HG03469 (cell line): ENCODE measurements at regions not wholly inside any gene's neighbourhood (a gene's known extent, or its start where the extent isn't known, plus 50 kb on each side); places are given as distances from the start of the nearest gene placed in this dataset.
"Not testable (repeated sequence)": the region's sequence is repeated elsewhere in the genome, so short reads cannot be mapped to it uniquely, and the experiment has no call there.

Experiments
- ATAC-seq: cut with Tn5 transposase; IDR thresholded peaks from one replicate; pipeline ENCODE4 v1.9.1; 2021; ENCODE audit warnings: mild to moderate bottlenecking, moderate library complexity, moderate number of reproducible peaks; ENCODE audit not compliant: unreplicated experiment

DNA sequence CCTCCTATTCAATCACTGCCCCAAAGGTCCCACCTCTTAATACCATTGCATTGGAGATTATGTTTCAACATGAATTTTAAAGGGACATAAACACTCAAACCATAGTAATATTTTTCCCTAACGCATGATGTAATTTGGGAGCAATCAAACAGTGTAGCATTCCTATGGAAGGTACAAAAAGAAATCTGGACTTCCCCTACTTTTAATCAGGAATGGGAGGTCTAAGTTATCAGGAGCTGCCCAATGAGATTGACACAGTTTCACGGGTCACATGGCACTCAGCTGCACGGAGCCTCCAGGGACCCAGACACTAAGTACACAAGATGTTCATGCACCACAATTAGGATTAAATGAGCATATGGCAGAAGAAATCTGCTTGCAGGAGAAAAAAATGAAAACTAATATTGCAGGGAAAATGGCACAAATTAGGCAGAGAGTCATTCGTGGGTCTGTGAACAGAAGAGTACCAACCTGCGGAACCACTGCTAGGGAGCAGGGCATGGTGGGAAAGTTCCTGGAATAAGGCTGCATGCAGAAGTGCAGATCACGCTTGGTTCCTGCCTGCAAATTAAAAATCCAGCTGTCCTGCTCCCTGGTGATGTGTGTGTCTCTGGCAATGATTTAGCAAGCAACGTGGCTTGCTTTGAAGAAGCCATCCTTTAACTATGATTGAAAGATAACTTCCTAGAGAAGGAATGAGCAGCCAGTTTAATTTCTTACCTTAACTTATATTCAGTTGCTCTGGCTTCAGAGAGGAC, 326.6 kb upstream of the ID2 start:
- ATAC-seq = no peak

DNA sequence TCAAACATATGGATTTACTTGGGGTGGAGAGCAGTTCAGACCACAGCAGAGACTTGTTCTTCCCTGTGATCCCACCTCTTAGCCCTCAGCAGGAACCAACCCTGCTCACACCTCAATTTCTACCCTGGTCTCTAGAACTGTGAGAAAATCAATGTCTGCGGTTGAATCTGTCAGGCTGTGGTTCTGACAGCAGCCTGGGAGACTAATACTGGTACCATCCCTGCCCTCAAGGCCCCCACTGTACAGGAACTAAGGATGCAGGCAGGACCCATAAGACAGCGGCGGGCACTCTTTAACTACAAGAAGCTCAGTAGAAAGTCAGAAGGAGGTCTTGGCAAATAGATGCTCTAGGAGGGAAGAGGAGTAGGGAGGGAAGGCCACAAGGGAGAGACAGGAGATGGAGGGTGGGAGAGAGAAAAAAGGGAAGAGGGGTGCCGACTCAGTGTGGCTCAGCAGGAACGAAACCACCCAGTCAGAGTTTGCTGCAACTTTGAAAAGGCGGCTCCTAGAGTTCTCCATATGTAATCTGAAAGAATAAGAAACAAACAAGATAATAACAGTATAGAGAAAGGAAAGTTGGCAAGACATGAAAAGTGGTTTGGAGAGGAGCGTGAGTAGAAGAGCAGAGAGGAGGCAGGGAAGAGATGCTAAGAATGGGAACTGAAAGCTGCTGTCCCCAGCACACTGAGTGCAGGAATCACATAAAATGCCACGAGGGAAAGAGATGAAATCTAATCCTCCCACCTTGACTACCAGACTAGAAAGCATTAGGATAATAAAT, 323.9 kb upstream of the ID2 start:
- no peak for ATAC-seq

DNA sequence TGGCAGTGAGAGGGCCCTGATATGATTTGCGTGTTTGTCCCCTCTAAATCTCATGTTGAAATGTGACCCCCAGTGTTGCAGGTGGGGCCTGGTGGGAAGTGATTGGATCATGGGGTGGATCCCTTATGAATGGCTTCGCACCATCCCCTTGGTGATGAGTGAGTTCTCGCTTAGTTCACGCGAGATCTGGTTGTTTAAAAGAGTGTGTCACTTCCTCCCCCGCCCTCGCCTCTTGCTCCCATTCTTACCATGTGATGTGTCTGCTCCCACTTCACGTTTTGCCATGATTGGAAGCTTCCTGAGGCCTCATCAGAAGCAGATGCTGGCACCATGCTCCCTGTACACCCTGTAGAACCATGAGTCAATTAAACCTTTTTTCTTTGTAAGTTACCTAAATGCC, 319.9 kb upstream of the ID2 start:
- ATAC-seq = no peak

DNA sequence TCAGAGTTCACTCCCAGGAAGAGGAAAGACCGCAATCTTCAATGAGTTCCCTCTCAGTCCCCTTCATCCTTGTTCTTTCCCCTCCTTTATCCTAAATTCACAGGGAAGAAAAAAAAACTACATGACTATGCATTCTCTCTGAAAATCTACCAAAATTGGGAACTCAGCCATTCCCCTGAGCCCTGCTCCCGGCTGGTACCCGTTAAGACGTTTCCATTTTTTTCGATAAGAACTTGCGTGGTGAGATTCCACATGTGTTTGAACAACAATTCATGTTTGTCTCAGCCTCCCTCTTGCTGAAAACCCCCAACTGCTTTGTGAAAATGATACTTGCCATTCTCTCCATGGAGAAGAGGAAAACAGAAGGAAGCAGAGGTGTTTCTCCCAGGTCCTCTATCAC, 318.7 kb upstream of the ID2 start:
- no peak for ATAC-seq

DNA sequence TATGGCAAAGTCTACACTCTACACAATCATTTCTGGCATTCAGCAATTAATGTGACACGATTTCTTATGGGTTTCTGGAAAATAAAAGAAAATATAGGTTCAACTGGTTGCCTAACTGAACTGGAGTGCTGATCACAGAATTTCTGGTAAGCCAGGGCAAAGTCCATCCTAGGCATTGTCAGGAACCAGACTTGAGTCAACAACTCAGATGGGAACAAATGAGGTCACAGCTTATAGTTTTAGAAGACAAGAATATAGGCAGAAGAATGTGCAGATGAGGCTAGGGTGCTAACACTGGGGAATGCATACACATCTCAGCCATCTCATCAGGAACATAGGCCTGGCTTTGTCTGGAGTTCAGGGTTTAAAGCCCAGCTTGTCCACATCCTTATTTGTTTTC, 317.2 kb upstream of the ID2 start:
- ATAC-seq = no peak

DNA sequence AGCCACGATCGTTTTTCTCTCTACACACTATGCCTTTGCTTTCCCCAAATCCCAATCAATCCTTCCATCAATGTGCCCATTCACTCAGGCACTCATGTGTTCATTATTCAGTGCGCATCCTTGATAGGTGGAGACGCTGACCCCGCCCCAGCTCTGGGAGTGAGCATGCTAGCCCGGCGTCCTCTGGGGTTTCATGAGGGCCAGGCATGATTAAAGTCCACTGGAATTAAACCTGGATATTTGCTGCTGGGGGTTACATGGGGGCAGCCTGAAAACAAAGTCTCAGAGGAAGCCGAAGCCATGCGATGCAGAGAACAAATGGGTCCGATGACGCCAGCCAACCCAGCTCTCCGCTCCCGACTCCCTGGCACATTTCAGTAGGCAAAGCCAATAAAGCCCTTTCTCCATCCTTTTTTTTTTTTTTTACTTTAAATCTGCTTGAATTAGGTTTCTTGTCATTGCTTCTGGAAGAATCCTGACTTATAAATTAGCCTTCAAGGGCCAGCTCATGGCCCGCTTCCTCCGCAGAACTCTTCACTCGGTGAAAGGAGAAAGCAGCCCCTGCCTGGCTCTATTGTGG, 316.4 kb upstream of the ID2 start:
- ATAC-seq = no peak

DNA sequence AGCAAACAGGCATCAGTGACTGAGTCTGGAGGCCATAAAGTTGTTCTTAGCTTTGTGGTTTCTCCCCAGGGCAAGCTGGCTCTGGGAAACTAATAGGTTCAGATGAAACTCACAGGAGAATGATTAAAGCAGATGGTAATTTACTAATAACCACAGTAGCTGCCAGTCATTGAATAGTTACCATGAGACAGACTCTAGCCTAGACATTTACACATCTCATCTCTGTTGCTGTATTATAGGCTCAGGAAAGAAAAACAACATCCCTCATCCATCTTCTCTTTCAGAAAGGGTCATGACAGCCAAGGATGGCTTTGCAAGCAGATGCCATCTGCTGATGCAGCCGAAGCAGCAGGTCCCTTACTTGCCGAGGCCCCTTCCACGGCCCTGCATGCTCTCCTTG, 314.0 kb upstream of the ID2 start:
- ATAC-seq = no peak

DNA sequence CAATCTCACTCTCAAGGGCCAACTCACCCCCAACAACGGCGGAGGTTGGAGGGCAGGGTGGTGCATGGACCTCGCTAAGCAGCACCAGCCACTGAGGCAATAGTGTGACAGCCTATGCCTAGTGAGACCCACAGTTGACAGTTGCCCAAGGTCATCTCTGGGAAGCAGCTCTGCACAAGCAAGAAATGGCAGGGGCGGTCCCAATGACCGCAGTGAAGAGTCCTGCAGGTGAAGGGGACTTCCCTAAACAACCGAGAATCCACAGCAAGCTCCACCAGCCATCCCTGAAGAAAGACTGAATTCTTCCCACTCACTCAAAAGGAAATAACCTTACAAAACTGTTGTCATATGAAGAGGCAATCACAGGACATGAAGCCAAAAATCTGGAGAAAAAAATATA, 313.4 kb upstream of the ID2 start:
- no peak for ATAC-seq

DNA sequence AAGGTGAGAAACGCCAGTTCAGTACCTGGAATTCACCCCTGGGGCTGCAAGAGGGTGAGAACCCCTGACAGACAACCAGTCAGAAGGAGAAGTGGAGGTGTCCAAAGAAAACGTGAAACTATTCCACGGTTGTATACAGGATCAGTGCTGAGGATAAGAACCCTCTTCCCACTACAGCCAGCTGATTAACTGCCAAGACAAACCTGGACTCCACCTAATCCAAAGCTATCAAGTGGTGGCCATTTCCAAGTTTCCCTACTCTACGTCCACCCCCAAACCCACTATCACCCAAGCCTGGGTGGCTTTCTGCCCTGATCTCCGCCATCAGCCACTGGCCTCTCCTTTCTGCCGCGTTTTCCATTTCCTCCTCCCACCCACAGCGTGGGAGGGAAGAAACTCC, 312.3 kb upstream of the ID2 start:
- ATAC-seq = no peak

DNA sequence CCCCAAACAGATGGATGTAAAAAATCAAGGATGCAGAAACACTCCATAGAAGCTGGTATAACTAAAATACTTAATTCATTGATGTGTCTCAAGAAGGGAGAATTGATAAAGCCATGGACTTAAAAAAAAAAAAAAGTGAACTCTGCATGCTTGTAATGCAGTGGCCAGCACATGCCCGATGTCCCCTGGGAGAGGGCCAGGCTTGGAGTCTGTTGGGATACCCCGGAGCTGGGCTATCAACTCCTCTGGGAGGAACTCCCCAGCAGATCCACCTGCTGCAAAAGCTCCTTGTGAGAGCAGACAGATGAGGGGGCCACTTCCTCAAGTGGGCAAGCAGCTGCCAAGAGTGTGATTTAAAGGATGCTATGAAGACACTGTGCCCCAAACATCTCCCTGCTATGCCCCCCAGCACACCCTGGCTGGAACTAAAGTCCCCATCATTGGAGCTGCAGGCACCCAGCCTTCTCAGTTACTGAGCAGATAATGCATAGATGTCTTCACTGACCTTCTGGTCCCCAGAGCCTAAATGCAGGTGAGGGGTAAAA, 311.5 kb upstream of the ID2 start:
- no peak for ATAC-seq

DNA sequence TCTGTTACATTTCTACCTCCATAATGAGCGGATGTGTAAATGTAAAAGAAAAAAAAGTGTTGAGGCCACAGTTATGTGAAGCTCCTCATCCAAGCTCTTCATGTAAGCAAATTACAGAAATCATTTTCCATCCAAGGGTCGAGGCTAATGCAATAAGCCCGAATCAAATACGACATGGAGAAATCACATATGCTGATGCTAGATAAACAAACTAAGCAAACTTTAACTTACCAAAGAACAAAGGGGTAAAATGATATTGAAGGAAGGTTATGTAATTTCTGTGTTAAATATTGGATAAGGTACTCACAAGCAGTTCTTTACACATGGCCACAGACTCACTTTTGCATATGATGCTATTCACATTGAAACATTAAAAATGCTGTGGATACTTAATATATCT, 310.2 kb upstream of the ID2 start:
- ATAC-seq = no peak

DNA sequence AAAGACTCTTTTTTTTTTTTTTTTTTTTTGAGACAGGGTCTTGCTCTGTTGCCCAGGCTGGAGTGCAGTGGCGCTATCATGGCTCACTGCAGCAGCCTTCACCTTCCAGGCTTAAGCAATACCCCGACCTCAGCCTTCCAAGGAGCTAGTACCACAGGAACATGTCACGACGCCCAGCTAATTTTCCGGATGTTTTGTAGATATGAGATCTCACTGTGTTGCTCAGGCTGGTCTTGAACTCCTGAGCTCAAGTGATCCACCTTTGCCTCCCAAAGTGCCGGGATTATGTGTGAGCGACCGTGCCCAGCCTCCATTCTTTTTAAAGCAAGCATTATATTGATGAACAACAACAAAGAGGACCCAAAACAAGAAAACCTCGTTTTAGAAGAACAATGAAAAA, 307.1 kb upstream of the ID2 start:
- no peak for ATAC-seq

DNA sequence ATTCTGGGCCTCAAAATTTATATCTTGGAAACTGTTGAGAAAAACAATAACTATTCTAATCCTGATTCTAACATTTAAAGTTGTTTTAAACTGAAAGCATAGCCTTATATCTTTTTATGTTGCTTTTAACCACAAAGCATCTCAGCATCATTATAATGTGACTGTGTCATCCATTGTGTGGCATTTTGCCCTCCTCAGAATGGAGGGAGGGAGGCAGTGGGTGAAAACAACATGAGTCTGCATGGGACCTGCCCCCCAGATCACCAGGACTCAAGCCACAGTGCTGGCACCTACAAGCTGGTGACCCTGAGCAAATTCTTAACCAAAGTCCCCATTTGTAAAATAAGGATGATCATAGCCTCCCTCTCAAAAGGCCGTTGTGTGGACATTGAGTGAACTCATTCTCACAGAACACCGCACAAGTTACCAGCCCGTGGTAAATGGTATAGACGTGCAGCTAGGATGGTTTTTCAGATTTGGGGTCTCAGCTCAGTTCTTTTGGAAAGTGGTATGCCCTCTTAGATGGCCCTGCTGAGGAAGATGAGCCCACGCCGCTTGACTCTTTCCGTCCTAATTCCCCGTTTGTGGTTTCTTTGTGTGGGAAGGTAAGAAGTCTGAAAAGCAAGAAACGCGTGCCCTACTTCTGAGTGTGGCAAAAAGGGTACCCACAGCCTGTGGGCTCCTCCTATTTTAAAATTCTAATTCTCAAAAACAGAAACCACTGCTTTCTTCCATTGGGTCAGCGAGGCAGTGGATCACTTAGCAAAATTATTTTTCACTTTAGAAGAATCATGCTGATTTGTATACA, 305.0 kb upstream of the ID2 start:
- no peak for ATAC-seq

DNA sequence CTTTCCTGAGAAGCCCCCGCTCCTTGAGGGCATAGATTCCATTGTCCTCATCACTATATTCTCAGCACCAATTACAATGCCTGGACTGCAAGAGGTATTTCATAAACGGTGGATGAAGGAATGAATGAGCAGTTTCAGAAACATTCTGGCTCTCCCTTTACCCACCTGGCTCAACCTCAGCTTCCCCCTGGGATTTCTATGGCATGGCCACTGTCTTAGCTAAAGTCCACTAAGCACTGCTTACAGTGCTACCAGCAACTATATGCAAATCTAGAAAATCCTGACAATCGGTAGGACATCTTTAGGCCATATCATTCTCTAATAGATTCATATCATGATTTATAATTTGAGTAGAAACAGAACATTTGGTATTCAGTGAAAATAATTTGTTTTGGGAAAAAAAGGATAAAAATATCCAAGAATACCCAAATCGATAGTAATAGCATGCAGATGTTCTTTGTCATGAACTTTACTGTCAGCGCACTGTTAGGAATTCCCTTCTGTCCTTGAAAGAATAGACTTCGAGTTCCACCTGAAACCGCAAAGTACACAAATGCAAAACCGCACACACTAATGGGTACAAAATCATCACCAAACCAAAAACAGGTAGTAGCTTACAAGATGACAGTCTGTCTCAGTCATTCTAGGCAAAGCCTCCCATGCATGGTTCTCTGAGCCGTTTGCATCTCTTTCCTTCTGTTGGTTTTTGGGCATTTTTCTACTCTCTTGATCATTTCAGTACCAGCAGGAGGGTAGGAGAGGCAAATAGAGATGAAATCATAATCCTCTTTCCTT, 303.6 kb upstream of the ID2 start:
- peak; percentile 61 for ATAC-seq

DNA sequence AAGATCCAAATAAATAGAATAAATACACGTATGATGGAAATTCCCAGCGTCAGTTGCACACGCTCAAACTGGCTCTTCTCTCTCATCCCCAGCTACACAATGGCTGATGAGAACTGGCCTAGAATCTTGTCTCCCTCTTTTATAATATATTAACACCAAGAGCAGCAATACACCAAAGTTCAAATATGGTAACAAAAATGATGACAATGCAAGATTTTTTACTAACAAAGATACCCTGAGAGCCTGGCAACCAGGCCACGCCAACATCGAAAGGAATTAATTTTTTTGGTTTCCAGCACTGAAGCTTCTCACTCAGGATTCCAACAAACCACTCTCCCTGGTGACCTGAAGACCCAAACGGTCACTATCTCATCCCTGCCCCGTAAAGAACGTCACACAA, 302.7 kb upstream of the ID2 start:
- no peak for ATAC-seq

DNA sequence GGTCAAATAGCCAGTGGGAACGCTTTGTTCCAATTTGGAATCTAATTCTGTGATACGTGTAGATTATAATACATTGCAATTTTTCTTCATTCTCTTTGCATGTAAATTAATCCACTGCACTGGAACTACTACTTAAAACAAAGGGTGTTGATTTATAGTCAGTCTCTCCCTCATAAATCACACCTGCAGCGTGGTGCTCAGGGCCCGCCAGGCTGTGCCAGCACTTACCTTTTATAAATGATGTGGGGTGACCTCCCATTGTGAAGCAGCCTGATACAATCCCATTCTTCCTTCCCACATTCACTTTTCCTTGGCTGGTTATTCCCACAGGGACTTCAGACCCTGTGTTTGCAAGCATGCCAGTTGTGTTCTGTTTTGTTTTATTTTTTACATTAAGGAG, 302.3 kb upstream of the ID2 start:
- no peak for ATAC-seq

DNA sequence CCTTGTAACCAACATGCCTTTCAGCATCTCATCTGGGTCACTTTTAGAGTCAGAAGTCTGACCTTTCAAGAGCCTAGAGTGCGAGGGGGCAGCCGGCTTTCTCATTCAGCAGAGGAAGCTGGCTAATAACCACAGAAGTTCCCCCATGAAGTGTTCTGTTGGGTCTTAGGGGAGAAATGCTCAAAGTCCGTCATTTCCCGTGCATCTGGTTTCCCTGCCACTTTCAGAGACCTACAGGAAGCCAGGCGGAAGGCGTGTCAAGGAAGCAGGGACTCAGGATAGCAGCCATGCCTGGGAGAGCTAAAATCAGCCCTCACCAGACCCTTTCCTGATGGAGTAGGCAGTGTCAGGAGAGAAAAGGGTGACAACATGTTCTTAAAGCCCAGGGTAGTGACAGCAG, 301.8 kb upstream of the ID2 start:
- ATAC-seq = no peak

DNA sequence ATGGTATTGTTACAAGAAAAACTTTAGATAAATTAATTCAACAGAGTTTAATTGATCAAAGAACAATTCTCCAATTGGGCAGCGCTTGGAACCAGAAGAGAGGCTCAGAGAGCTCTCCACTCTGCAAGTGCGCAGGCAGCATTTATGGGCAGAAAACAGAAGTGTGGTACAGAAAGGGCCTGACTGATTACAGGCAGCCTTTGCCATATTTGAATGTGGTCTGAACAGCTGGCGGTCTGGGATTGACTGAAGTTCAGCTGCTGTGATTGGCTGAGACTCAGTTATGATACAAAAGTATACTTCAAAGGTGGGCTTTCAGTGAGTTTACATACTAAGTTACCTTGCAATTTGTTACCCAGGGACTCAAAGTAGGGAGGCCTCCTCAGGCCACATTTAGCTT, 301.3 kb upstream of the ID2 start:
- ATAC-seq = no peak

DNA sequence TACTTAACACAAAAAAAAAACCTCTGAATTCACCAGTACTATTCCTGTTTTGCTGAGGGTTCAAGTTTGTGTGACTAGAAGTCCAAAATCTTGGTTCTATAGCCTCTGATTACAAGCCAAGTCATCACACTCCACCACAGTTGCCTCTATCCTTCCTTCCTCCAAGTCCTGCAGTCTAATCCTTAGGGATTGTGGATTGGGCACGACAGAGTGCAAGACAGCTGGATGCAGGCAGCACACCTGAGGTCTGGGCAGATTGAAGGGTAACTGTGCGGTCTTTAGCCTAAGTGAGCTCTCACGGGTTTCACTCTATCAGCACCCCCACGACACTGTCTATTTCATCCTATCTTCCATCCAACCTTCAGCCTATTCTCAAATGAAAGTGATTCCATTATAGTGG, 299.4 kb upstream of the ID2 start:
- no peak for ATAC-seq

DNA sequence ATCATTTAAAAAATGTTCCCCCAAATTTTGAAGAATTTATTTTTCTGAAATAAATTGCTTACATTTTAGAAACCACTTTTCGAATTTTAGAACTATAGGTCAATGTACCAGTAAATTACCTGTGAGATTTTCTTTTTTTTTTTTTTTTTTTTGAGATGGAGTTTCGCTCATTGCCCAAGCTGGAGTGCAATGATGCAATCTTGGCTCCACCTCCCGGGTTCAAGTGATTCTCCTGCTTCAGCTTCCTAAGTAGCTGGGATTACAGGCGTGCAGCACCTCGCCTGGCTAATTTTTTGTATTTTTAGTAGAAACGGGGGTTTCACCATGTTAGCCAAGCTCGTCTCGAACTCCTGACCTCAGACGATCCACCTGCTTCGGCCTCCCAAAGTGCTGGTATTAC, 295.1 kb upstream of the ID2 start:
- not testable (repeated sequence) for ATAC-seq
